ENCODE measurements at regions not wholly inside any gene's neighbourhood (a gene's known extent, or its start where the extent isn't known, plus 50 kb on each side); places are given as distances from the start of the nearest gene placed in this dataset.

GRCh38 chr13:63291701-63292100 lies 1876.1 kb upstream of the PCDH20 start:
- no peaks in the 10 kb centered on the region for H3K9me3 ChIP-seq
- 65 to 79% methylated on average over 5 of the region's 5 CpGs for WGBS, 2 donors
- H3K27ac ChIP-seq = no peak overlapping the region
- H3K4me1 ChIP-seq = no peaks in the 10 kb centered on the region
- TF ChIP-seq EP300 (IDR thresholded peaks at IDR 0.05) (no peak), CTCF (IDR thresholded peaks at IDR 0.05) (no peak), POLR2A (IDR thresholded peaks at IDR 0.05) (no peak)
- DNase-seq (ENCODE audit: low spot score in 2 of 2) = no peak
- H3K36me3 ChIP-seq = no peaks in the 10 kb centered on the region
- H3K27me3 ChIP-seq = no peaks in the 10 kb centered on the region
- no peak overlapping the region for H3K4me3 ChIP-seq

GRCh38 chr13:63288576-63288975 lies 1872.9 kb upstream of the PCDH20 start:
- no peak for DNase-seq (ENCODE audit: low spot score in 2 of 2)

GRCh38 chr13:63287926-63288325 lies 1872.3 kb upstream of the PCDH20 start:
- no peak overlapping the region for H3K27ac ChIP-seq
- H3K27me3 ChIP-seq = no peaks in the 10 kb centered on the region
- no peaks in the 10 kb centered on the region for H3K4me1 ChIP-seq
- H3K4me3 ChIP-seq = no peak overlapping the region
- TF ChIP-seq CTCF (IDR thresholded peaks at IDR 0.05) (no peak), EP300 (IDR thresholded peaks at IDR 0.05) (no peak), POLR2A (IDR thresholded peaks at IDR 0.05) (no peak)
- 97 to 100% methylated on average over 1 of the region's 1 CpG for WGBS, 2 donors
- H3K36me3 ChIP-seq = no peaks in the 10 kb centered on the region
- DNase-seq (ENCODE audit: low spot score in 2 of 2) = no peak
- peaks cover 0 to 10% (median 2%) of the 10 kb centered on the region in 4 donors for H3K9me3 ChIP-seq

More at GRCh38 chr13:63288576-63288975, 1872.9 kb upstream of the PCDH20 start:
- H3K27me3 ChIP-seq = no peaks in the 10 kb centered on the region
- H3K36me3 ChIP-seq = no peaks in the 10 kb centered on the region
- no peaks in the 10 kb centered on the region for H3K4me1 ChIP-seq
- peaks cover 0 to 10% (median 2%) of the 10 kb centered on the region in 4 donors for H3K9me3 ChIP-seq
- no peak overlapping the region for H3K27ac ChIP-seq
- no peak for TF ChIP-seq POLR2A (IDR thresholded peaks at IDR 0.05)
- no peak for TF ChIP-seq CTCF (IDR thresholded peaks at IDR 0.05)
- no peak for TF ChIP-seq EP300 (IDR thresholded peaks at IDR 0.05)
- H3K4me3 ChIP-seq = no peak overlapping the region
- 74% methylated on average over 2 of the region's 2 CpGs for WGBS, 2 donors

- WGBS, 2 donors = 79 to 93% methylated on average over 1 of the region's 1 CpG
- no peaks in the 10 kb centered on the region for H3K27me3 ChIP-seq
These were observed 1869.8 kb upstream of the PCDH20 start for GRCh38 chr13:63285426-63285825.

GRCh38 chr13:63279136-63279535 lies 1863.5 kb upstream of the PCDH20 start:
- H3K9me3 ChIP-seq = peaks cover 0 to 7% (median 0%) of the 10 kb centered on the region in 4 donors
- H3K4me1 ChIP-seq = no peaks in the 10 kb centered on the region
- WGBS, 2 donors = 40 to 44% methylated on average over 2 of the region's 2 CpGs
- H3K27me3 ChIP-seq = no peaks in the 10 kb centered on the region
- no peak overlapping the region for H3K27ac ChIP-seq
- DNase-seq (ENCODE audit: low spot score in 2 of 2) = no peak
- H3K4me3 ChIP-seq = no peak overlapping the region
- TF ChIP-seq POLR2A (IDR thresholded peaks at IDR 0.05) (no peak), EP300 (IDR thresholded peaks at IDR 0.05) (no peak), CTCF (IDR thresholded peaks at IDR 0.05) (no peak)
- H3K36me3 ChIP-seq = no peaks in the 10 kb centered on the region

More at GRCh38 chr13:63285426-63285825, 1869.8 kb upstream of the PCDH20 start:
- TF ChIP-seq POLR2A (IDR thresholded peaks at IDR 0.05) (no peak), EP300 (IDR thresholded peaks at IDR 0.05) (no peak), CTCF (IDR thresholded peaks at IDR 0.05) (no peak)
- Histone ChIP-seq H3K4me3 (no peak overlapping the region), H3K4me1 (no peaks in the 10 kb centered on the region), H3K9me3 (peaks cover 0 to 10% (median 2%) of the 10 kb centered on the region in 4 donors), H3K36me3 (no peaks in the 10 kb centered on the region), H3K27ac (no peak overlapping the region)
- no peak for DNase-seq (ENCODE audit: low spot score in 2 of 2)
